ENCODE measurements at regions not wholly inside any gene's neighbourhood (a gene's known extent, or its start where the extent isn't known, plus 50 kb on each side); places are given as distances from the start of the nearest gene placed in this dataset.

GRCh38 chr2:241943209-241943850, 73.8 kb downstream of the RTP5 start:
- no peak for DNase-seq

- no peak for DNase-seq
Measured at GRCh38 chr2:241943961-241944575, 74.5 kb downstream of the RTP5 start.

GRCh38 chr2:241944821-241945220, 75.3 kb downstream of the RTP5 start:
- DNase-seq = no peak

GRCh38 chr2:241945311-241945710, 75.8 kb downstream of the RTP5 start:
- no peak for DNase-seq

- no peak for DNase-seq
Measured at GRCh38 chr2:241945803-241946202, 76.3 kb downstream of the RTP5 start.

GRCh38 chr2:241946306-241947003, 76.9 kb downstream of the RTP5 start:
- DNase-seq = no peak

GRCh38 chr2:241947004-241947350, 77.4 kb downstream of the RTP5 start:
- DNase-seq = no peak

- no peak for DNase-seq
Measured at GRCh38 chr2:241947401-241947800, 77.9 kb downstream of the RTP5 start.

- no peak for DNase-seq
Measured at GRCh38 chr2:241947876-241948275, 78.3 kb downstream of the RTP5 start.

- no peak for DNase-seq
Measured at GRCh38 chr2:241948299-241948897, 78.9 kb downstream of the RTP5 start.

GRCh38 chr2:241948901-241949735, 79.6 kb downstream of the RTP5 start:
- no peak for DNase-seq

- no peak for DNase-seq
Measured at GRCh38 chr2:241949736-241950412, 80.3 kb downstream of the RTP5 start.

- DNase-seq = peak; percentile 56
Measured at GRCh38 chr2:241950413-241951315, 81.1 kb downstream of the RTP5 start.

GRCh38 chr2:241951316-241951700, 81.8 kb downstream of the RTP5 start:
- no peak for DNase-seq

GRCh38 chr2:241951920-241952319, 82.4 kb downstream of the RTP5 start:
- DNase-seq = no peak

GRCh38 chr2:241952816-241953215, 83.3 kb downstream of the RTP5 start:
- no peak for DNase-seq

- no peak for DNase-seq
Measured at GRCh38 chr2:241953324-241953928, 83.9 kb downstream of the RTP5 start.

- no peak for DNase-seq
Measured at GRCh38 chr2:241956521-241957110, 87.1 kb downstream of the RTP5 start.

GRCh38 chr2:241957276-241957675, 87.7 kb downstream of the RTP5 start:
- no peak for DNase-seq

GRCh38 chr2:241958818-241959545, 89.5 kb downstream of the RTP5 start:
- no peak for DNase-seq

Measured in activated gamma-delta T cell treated with Interleukin-2 at 50 U/mL for 16 hours (primary cell).